ENCODE measurements at regions not wholly inside any gene's neighbourhood (a gene's known extent, or its start where the extent isn't known, plus 50 kb on each side); places are given as distances from the start of the nearest gene placed in this dataset.

- Histone ChIP-seq H2BK120ac (ENCODE audit: low read depth, low read length) (no peak overlapping the region), H3K27ac (ENCODE audit: insufficient read depth, low read length) (no peak overlapping the region), H3K9ac (ENCODE audit: low read depth, low read length) (no peak overlapping the region), H2AFZ (replicated peaks; ENCODE audit: low read length, poor library complexity) (no peak overlapping the region), H3K4me3 (ENCODE audit: insufficient read depth, low read depth, low read length) (no peak overlapping the region), H4K8ac (ENCODE audit: low read depth in 2 of 2, low read length in 2 of 2) (no peak overlapping the region), H3K4me1 (ENCODE audit: control insufficient read depth, insufficient read depth, low read length) (no peaks in the 10 kb centered on the region), H3K4me2 (ENCODE audit: low read depth, low read length) (no peak overlapping the region), H3K79me1 (ENCODE audit: low read depth in 1 of 2, low read length in 2 of 2) (no peaks in the 10 kb centered on the region), H3K18ac (ENCODE audit: low read depth, low read length) (no peak overlapping the region), H3K56ac (ENCODE audit: extremely low read depth, insufficient read depth, low read length) (no peak overlapping the region), H3K36me3 (ENCODE audit: control insufficient read depth, insufficient read depth, low read length) (no peaks in the 10 kb centered on the region), H4K5ac (ENCODE audit: low read depth, low read length) (no peak overlapping the region), H2BK15ac (ENCODE audit: low read depth, low read length) (no peak overlapping the region), H3K4ac (ENCODE audit: low read depth, low read length) (no peak overlapping the region), H2BK5ac (ENCODE audit: low read depth, low read length, poor library complexity, severe bottlenecking) (no peak overlapping the region), H2AK5ac (ENCODE audit: low read depth, low read length) (no peak overlapping the region), H3K23ac (ENCODE audit: low read depth, low read length) (no peak overlapping the region), H2BK20ac (ENCODE audit: low read depth, low read length) (no peak overlapping the region), H2AK9ac (replicated peaks; ENCODE audit: low read depth, low read length, poor library complexity) (no peak overlapping the region), H4K20me1 (ENCODE audit: insufficient read depth, low read length) (no peaks in the 10 kb centered on the region), H3K9me3 (ENCODE audit: control insufficient read depth, insufficient read depth, low read length) (no peaks in the 10 kb centered on the region), H4K91ac (ENCODE audit: insufficient read depth, low read depth, low read length) (no peak overlapping the region), H3K9me1 (ENCODE audit: insufficient read depth, low read length) (no peaks in the 10 kb centered on the region), H3K14ac (replicated peaks; ENCODE audit: low read depth, low read length) (no peak overlapping the region), H3K27me3 (ENCODE audit: control insufficient read depth, insufficient read depth, low read length) (no peaks in the 10 kb centered on the region)
- intact Hi-C loops (cut with micrococcal nuclease) (no loop called here), in situ Hi-C loops (cut with MboI; ENCODE audit: low sequenced_read_pairs) (no loop called here), dilution Hi-C loops (cut with HindIII; ENCODE audit: low sequenced_read_pairs, unreplicated experiment) (no loop called here)
- DNase-seq (no peak), ATAC-seq (ENCODE audit: low read depth) (no peak)
- TF ChIP-seq CHD1 (IDR thresholded peaks at IDR 0.05; ENCODE audit: low read depth, low read length) (no peak), POLR2A (IDR thresholded peaks at IDR 0.05; ENCODE audit: low read depth, low read length) (no peak), BHLHE40 (IDR thresholded peaks at IDR 0.05; ENCODE audit: low read depth, low read length) (no peak), MAFK (IDR thresholded peaks at IDR 0.05; ENCODE audit: low read depth, low read length) (no peak), MXI1 (IDR thresholded peaks at IDR 0.05; ENCODE audit: borderline replicate concordance, low read depth, low read length) (no peak), RCOR1 (IDR thresholded peaks at IDR 0.05; ENCODE audit: insufficient replicate concordance, low read length) (no peak), ELK1 (IDR thresholded peaks at IDR 0.05; ENCODE audit: borderline replicate concordance, low read depth, low read length) (no peak), RAD21 (IDR thresholded peaks at IDR 0.05; ENCODE audit: low read length) (no peak), CEBPB (IDR thresholded peaks at IDR 0.05; ENCODE audit: low read depth, low read length) (no peak), FOS (IDR thresholded peaks at IDR 0.05; ENCODE audit: low read depth, low read length) (no peak), USF2 (IDR thresholded peaks at IDR 0.05; ENCODE audit: low read depth, low read length) (no peak), MAZ (IDR thresholded peaks at IDR 0.05; ENCODE audit: borderline replicate concordance, low read depth, low read length) (no peak), SMC3 (IDR thresholded peaks at IDR 0.05; ENCODE audit: low read depth, low read length) (no peak), CTCF (conservative IDR thresholded peaks at IDR 0.05; ENCODE audit: low read depth, low read length) (no peak), RFX5 (IDR thresholded peaks at IDR 0.05; ENCODE audit: low read depth, low read length) (no peak)
- no TSS peak for BruUV-seq (replicated peaks)
- no CpG with 5 or more reads among the region's 2 CpGs for WGBS, 2 experiments (ENCODE audit: extremely low coverage in 2 of 2, insufficient read length in 1 of 2)
- ChIA-PET CTCF (no interaction called here), POLR2A (ENCODE audit: unreplicated experiment) (no interaction called here)
Observed at GRCh38 chr4:10364194-10364593, 93.0 kb downstream of the ZNF518B start.
